ENCODE measurements at regions not wholly inside any gene's neighbourhood (a gene's known extent, or its start where the extent isn't known, plus 50 kb on each side); places are given as distances from the start of the nearest gene placed in this dataset.

DNA sequence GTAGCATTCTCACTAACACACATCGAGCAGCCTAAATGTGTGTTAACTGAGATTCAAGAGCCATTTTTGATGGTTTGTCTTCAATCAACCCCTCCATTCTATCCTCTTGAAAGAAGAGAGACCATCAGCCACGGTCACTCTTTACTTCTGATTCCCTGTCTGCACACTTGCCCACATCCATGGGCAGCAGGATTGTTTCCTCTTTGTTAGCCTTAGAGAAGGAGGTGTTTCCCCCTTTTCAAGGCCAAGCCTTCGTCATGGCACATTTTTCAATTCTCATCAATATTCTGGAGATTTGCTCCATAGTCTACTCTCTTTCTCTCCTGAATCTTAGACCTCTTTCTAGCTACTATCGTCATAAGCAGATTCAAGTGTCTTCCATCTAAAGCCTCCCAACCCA is 522.4 kb upstream of the NAALADL2 start:
- Histone ChIP-seq H3K27ac (peak overlapping the region in 1 of 4 donors; percentile 8), H3K4me1 (no peaks in the 10 kb centered on the region), H3K4me3 (no peak overlapping the region), H3K36me3 (no peaks in the 10 kb centered on the region), H3K27me3 (no peaks in the 10 kb centered on the region), H3K9me3 (no peaks in the 10 kb centered on the region)
- TF ChIP-seq POLR2A (IDR thresholded peaks at IDR 0.05) (no peak), CTCF (IDR thresholded peaks at IDR 0.05) (no peak), EP300 (IDR thresholded peaks at IDR 0.05) (no peak)
- 87 to 88% methylated on average over 4 of the region's 4 CpGs for WGBS, 2 donors
- no peak for DNase-seq (ENCODE audit: low spot score in 2 of 2)

GRCh38 chr3:174337227-174337626 is 521.9 kb upstream of the NAALADL2 start:
- Histone ChIP-seq H3K27me3 (no peaks in the 10 kb centered on the region), H3K36me3 (no peaks in the 10 kb centered on the region), H3K4me1 (no peaks in the 10 kb centered on the region), H3K9me3 (no peaks in the 10 kb centered on the region), H3K4me3 (no peak overlapping the region), H3K27ac (peak overlapping the region in 1 of 4 donors; percentile 8)
- 60 to 79% methylated on average over 4 of the region's 4 CpGs for WGBS, 2 donors
- no peak for DNase-seq (ENCODE audit: low spot score in 2 of 2)
- TF ChIP-seq EP300 (IDR thresholded peaks at IDR 0.05), result peak; percentile 21 to 42
- TF ChIP-seq POLR2A (IDR thresholded peaks at IDR 0.05), result no peak

GRCh38 chr3:174340624-174341587 is 518.2 kb upstream of the NAALADL2 start:
- TF ChIP-seq CTCF (IDR thresholded peaks at IDR 0.05) (no peak), EP300 (IDR thresholded peaks at IDR 0.05) (no peak)
- Histone ChIP-seq H3K4me3 (no peak overlapping the region), H3K27ac (no peak overlapping the region), H3K4me1 (no peaks in the 10 kb centered on the region), H3K36me3 (no peaks in the 10 kb centered on the region), H3K9me3 (no peaks in the 10 kb centered on the region), H3K27me3 (no peaks in the 10 kb centered on the region)
- DNase-seq (ENCODE audit: low spot score in 2 of 2), result no peak
- WGBS, 2 donors, result 89 to 94% methylated on average over 3 of the region's 3 CpGs

GRCh38 chr3:174342171-174342570 is 517.0 kb upstream of the NAALADL2 start:
- Histone ChIP-seq H3K4me3 (no peak overlapping the region), H3K27ac (no peak overlapping the region), H3K4me1 (no peaks in the 10 kb centered on the region), H3K27me3 (no peaks in the 10 kb centered on the region), H3K36me3 (no peaks in the 10 kb centered on the region), H3K9me3 (no peaks in the 10 kb centered on the region)
- DNase-seq (ENCODE audit: low spot score in 2 of 2), result no peak
- TF ChIP-seq POLR2A (IDR thresholded peaks at IDR 0.05) (no peak), EP300 (IDR thresholded peaks at IDR 0.05) (no peak), CTCF (IDR thresholded peaks at IDR 0.05) (no peak)
- 80 to 87% methylated on average over 2 of the region's 2 CpGs for WGBS, 2 donors

DNA sequence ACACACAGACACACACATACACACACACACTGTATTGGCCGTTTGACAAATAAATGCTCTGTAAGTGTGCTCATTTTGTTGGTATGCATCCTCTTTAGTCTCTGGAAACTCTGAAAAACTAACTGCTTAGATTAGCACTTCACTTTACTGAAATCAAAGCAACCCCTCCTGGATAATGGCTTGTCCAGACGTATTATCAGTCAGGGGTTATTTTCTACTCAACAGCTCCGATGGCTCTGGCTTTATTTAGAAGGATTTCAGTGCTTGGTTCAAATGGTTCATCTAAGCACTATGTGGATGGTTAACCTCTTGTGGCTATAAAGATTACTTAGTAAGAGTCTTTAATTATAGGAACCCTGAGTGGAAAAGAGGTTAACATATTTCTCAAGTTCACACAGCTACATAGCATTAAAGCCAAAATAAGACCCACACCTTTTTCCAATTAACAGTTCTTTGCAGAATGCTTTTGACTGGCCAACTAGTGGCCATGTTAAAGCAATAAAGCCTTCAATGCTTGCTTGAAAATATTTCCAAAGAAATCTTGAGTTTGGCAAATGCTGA is 516.1 kb upstream of the NAALADL2 start:
- no peak overlapping the region for H3K4me3 ChIP-seq
- H3K27me3 ChIP-seq, result no peaks in the 10 kb centered on the region
- H3K27ac ChIP-seq, result no peak overlapping the region
- H3K9me3 ChIP-seq, result no peaks in the 10 kb centered on the region
- TF ChIP-seq CTCF (IDR thresholded peaks at IDR 0.05), result no peak
- no peak for TF ChIP-seq EP300 (IDR thresholded peaks at IDR 0.05)
- TF ChIP-seq POLR2A (IDR thresholded peaks at IDR 0.05), result no peak
- no peaks in the 10 kb centered on the region for H3K4me1 ChIP-seq
- WGBS, 2 donors, result 65 to 66% methylated on average over 3 of the region's 3 CpGs
- H3K36me3 ChIP-seq, result no peaks in the 10 kb centered on the region
- DNase-seq (ENCODE audit: low spot score in 2 of 2), result no peak

Data from tibial nerve (tissue), 4 donors.